ENCODE measurements at regions not wholly inside any gene's neighbourhood (a gene's known extent, or its start where the extent isn't known, plus 50 kb on each side); places are given as distances from the start of the nearest gene placed in this dataset.

DNA sequence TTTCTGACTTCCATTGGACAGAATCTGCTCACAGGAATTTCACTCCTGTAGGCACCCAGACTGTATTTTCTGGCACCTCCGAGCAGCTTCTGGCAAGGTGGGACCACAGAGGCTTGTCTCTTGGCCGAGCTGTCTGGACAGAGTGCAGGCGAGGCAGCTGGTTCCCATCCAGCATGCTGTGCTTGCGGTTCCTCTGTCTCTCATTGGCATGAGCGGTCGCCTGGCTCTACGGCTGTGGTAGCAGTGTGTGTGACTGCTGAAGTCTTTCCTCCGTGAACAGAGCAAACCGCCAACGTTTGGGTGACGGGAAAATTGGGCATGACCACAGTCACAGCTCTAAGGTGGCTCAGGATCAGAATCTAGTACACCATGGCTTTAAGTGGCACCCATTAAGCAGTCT is 411.7 kb upstream of the NETO1 start:
- H3K4me1 Mint-ChIP-seq: no peaks in the 10 kb centered on the region
- CTCF ChIA-PET: no interaction called here
- intact Hi-C loops (cut with micrococcal nuclease): no loop called here
- TF ChIP-seq, protein P1, sequence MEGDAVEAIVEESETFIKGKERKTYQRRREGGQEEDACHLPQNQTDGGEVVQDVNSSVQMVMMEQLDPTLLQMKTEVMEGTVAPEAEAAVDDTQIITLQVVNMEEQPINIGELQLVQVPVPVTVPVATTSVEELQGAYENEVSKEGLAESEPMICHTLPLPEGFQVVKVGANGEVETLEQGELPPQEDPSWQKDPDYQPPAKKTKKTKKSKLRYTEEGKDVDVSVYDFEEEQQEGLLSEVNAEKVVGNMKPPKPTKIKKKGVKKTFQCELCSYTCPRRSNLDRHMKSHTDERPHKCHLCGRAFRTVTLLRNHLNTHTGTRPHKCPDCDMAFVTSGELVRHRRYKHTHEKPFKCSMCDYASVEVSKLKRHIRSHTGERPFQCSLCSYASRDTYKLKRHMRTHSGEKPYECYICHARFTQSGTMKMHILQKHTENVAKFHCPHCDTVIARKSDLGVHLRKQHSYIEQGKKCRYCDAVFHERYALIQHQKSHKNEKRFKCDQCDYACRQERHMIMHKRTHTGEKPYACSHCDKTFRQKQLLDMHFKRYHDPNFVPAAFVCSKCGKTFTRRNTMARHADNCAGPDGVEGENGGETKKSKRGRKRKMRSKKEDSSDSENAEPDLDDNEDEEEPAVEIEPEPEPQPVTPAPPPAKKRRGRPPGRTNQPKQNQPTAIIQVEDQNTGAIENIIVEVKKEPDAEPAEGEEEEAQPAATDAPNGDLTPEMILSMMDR (IDR thresholded peaks at IDR 0.05): no peak
- no peaks in the 10 kb centered on the region for H3K9me3 Mint-ChIP-seq
- DNase-seq (no peak), ATAC-seq (ENCODE audit: low read depth) (no peak)
- POLR2A ChIA-PET: no interaction called here
- H3K36me3 Mint-ChIP-seq (ENCODE audit: low read depth): no peaks in the 10 kb centered on the region
- H3K27me3 Mint-ChIP-seq: no peaks in the 10 kb centered on the region
- H3K27ac Mint-ChIP-seq: no peak overlapping the region
- no peak overlapping the region for H3K4me3 Mint-ChIP-seq

DNA sequence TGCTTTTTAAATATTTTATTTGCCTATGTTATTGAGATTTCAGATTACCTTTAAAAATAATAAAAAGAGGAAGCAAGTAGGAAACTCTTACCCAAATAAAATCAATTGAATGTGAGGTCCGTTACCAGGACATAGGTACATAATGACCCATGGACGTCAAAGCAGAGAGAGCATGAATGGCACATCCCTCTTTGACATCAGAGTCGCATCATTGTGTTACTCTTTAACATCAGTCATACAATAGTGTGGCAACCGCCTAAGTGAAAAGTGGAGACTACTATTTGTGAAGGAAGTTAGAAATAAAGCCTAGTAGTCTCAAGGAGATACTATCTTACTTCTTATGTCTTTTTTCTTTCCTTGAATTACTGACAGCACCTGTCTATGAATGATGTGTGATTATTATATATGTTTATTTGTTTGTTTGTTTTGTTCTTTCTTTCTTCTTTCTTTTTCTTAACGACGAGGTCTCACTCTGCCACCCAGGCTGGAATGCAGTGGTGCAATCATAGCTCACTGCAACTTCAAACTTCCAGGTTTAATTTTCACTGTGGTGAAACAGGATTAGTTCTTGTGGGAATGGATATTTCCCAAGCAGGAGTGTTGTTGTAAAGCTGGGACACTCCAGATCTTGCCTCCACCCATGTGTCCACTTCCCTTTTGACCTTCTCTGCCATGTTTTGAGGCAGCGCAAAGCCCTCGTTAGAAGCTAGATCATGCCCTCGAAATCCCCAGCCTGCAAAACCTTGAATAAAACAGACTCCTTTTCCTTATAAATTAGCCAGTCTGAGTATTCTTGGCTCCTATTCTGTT is 407.2 kb upstream of the NETO1 start:
- ATAC-seq (ENCODE audit: low read depth) (no peak), DNase-seq (no peak)
- H3K4me3 Mint-ChIP-seq: no peak overlapping the region
- H3K27ac Mint-ChIP-seq: no peak overlapping the region
- ChIA-PET POLR2A (no interaction called here), CTCF (no interaction called here)
- TF ChIP-seq, protein P1 (IDR thresholded peaks at IDR 0.05): no peak
- H3K4me1 Mint-ChIP-seq: no peaks in the 10 kb centered on the region
- no peaks in the 10 kb centered on the region for H3K27me3 Mint-ChIP-seq
- H3K9me3 Mint-ChIP-seq: no peaks in the 10 kb centered on the region
- no peaks in the 10 kb centered on the region for H3K36me3 Mint-ChIP-seq (ENCODE audit: low read depth)
- intact Hi-C loops (cut with micrococcal nuclease): no loop called here

DNA sequence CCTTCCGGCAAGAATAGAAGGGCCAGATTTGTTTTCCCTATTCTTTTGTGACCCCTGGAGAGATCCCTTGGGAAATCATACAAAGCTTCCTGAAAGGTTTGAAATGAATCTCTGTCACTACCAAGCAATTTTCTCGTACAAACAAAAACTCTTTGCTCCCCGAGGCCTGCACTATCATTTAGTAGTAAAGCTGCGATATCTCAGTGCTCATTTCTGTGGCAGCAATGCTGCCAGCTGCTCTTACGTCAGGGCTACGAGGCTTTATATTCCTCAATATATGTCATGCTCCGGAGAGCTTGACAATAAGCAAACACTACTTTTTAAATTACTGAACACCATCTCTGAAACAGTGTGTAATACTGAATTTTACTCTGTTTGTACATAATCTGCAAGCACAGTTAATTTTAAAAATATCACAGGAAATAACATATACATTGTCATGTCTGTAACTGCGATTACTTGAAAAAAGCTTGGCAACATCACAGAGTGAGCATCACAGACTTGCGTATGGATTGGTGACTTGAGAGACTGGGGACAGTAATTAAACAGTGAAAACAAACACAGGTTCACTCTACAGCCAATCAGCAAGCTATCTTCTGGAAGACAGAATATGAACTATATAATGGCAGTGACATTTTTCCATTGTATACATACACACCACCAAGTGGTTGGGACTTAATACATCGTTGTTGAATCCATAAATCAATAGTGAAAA is 403.3 kb upstream of the NETO1 start:
- Mint-ChIP-seq H3K9me3 (no peaks in the 10 kb centered on the region), H3K27me3 (no peaks in the 10 kb centered on the region), H3K4me3 (no peak overlapping the region), H3K27ac (no peak overlapping the region), H3K4me1 (no peaks in the 10 kb centered on the region), H3K36me3 (ENCODE audit: low read depth) (no peaks in the 10 kb centered on the region)
- TF ChIP-seq, protein P1 (IDR thresholded peaks at IDR 0.05): no peak
- ChIA-PET CTCF (interaction anchor here (0.6 kb wide), 1 partner anchor 37 kb away, joined by 3 read pairs; no protein-coding TSS in a partner anchor), POLR2A (no interaction called here)
- intact Hi-C loops (cut with micrococcal nuclease): no loop called here
- no peak for DNase-seq
- ATAC-seq (ENCODE audit: low read depth): no peak

DNA sequence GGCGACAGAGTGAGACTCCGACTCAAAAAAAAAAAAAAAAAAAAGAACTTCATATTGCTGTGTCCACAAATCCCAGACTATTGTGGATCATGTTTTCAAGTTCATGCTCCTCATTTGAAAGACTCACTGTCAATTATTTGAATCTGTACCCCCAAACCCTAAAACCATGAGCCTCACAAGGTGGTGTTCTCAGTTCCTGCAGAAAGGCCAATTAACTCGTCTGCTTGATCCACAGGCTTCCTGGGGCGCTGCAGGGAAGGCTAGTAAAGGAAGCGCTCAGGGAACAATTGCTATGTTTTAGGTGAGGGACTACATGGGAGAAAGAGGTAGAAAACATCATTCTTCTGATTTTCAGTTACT is 396.8 kb upstream of the NETO1 start:
- no peaks in the 10 kb centered on the region for H3K4me1 Mint-ChIP-seq
- CTCF ChIA-PET: no interaction called here

DNA sequence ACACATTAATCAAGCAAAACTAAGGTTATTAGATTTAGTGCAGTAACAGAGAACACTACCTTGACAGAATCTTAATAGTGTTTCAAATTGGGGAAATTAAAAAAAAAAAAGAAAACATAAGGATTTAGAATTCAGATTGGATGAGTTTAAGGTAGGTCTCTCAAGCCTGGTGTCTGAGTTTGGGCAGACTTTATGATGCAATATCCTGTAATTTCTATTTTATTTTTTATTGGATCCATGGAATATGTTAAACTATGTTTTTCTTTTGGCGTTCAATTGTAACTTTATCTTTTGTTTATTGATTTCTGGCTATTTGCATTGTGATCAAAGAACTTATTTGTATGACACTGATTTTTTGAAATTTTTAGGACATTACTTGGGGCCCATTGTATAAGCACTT is 394.1 kb upstream of the NETO1 start:
- Mint-ChIP-seq H3K27me3 (no peaks in the 10 kb centered on the region), H3K36me3 (ENCODE audit: low read depth) (no peaks in the 10 kb centered on the region), H3K4me3 (no peak overlapping the region), H3K27ac (no peak overlapping the region), H3K9me3 (no peaks in the 10 kb centered on the region), H3K4me1 (no peaks in the 10 kb centered on the region)
- no peak for ATAC-seq (ENCODE audit: low read depth)
- CTCF ChIA-PET: no interaction called here
- DNase-seq: no peak
- intact Hi-C loops (cut with micrococcal nuclease): no loop called here
- TF ChIP-seq, protein P1 (IDR thresholded peaks at IDR 0.05): no peak
- POLR2A ChIA-PET: no interaction called here

More for the DNA sequence above, 396.8 kb upstream of the NETO1 start:
- H3K27me3 Mint-ChIP-seq: no peaks in the 10 kb centered on the region
- TF ChIP-seq, protein P1 (IDR thresholded peaks at IDR 0.05): no peak
- ATAC-seq (ENCODE audit: low read depth) (no peak), DNase-seq (no peak)
- POLR2A ChIA-PET: no interaction called here
- no peak overlapping the region for H3K4me3 Mint-ChIP-seq
- no peaks in the 10 kb centered on the region for H3K9me3 Mint-ChIP-seq
- H3K36me3 Mint-ChIP-seq (ENCODE audit: low read depth): no peaks in the 10 kb centered on the region
- no peak overlapping the region for H3K27ac Mint-ChIP-seq
- intact Hi-C loops (cut with micrococcal nuclease): no loop called here
